Parathyroid adenoma (tissue), 2 donors: ENCODE measurements at regions not wholly inside any gene's neighbourhood (a gene's known extent, or its start where the extent isn't known, plus 50 kb on each side); places are given as distances from the start of the nearest gene placed in this dataset.

Experiments used
- H2AFZ ChIP-seq: fragments of 300-600 bp; sonication (generic); one replicate; pipeline ENCODE4 v1.7.0; 2017; ENCODE audit warnings: antibody characterized with exemption, mild to moderate bottlenecking
- H3K27ac ChIP-seq: fragments of 300-600 bp; sonication (generic); one replicate; pipeline ENCODE4 v1.7.0; 2017
- H3K27me3 ChIP-seq: fragments of 300-600 bp; sonication (generic); one replicate; pipeline ENCODE4 v1.7.0; 2017; ENCODE audit warnings: low read length; ENCODE audit not compliant: control insufficient read depth, insufficient read depth
- H3K36me3 ChIP-seq: fragments of 300-600 bp; sonication (generic); one replicate; pipeline ENCODE4 v1.7.0; 2017; ENCODE audit warnings: low read length; ENCODE audit not compliant: control insufficient read depth, insufficient read depth
- H3K4me1 ChIP-seq: fragments of 300-600 bp; sonication (generic); one replicate; pipeline ENCODE4 v1.7.0; 2017; ENCODE audit warnings: control low read depth
- H3K4me2 ChIP-seq: fragments of 300-600 bp; sonication (generic); one replicate; pipeline ENCODE4 v1.7.0; 2017; ENCODE audit warnings: low read length
- H3K4me3 ChIP-seq: fragments of 300-600 bp; sonication (generic); one replicate; pipeline ENCODE4 v1.7.0; 2017; ENCODE audit warnings: low read depth, low read length
- H3K79me2 ChIP-seq: fragments of 300-600 bp; sonication (generic); one replicate; pipeline ENCODE4 v1.7.0; 2017; ENCODE audit warnings: control low read depth
- H3K9ac ChIP-seq: fragments of 300-600 bp; sonication (generic); one replicate; pipeline ENCODE4 v1.7.0; 2017; ENCODE audit warnings: mild to moderate bottlenecking
- H3K9me3 ChIP-seq: fragments of 300-600 bp; sonication (generic); one replicate; pipeline ENCODE4 v1.7.0; 2017; ENCODE audit warnings: low read length; ENCODE audit not compliant: control insufficient read depth
- TF ChIP-seq, protein P1 (sequence below): fragments of 300-600 bp; sonication (generic); IDR thresholded peaks from one replicate; pipeline ENCODE4 v1.7.0; 2017; ENCODE audit warnings: antibody characterized with exemption, mild to moderate bottlenecking
- donor health status: primary hyperparathyroidism.

DNA sequence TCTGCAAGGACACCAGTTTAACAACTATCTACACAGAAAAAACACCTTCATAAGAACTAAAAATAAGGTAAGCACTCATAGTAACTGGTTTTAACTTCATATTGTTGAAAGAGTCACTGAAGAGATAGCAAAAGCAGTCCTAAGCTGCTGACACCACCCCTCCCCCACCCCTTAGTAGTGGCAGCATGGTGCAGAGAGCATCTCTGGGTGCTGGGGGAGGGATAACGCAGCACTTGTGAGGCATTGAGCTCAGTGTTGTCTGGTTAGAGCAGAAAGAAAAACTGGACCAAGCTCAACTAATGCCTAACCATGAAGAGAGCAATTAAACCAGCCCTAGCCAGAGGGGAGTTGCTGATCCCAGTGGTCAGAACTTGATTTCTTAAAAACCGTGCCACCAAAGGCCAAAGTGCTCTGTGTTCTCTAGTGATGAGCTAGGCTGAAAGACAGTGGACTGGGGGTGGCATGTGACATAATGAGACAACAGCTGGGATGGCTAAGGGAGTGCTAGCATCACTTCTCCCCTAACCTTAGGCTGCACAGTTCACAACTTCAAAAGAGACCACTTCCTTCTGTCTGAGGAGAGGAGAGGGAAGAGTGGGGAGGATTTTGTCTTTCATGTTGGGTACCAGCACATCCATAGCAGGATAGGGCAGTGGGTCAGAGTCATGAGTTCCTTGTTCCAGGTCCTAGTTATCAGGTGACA lies 669.3 kb downstream of the PDHA2 start:
- Histone ChIP-seq H2AFZ (no peak overlapping the region), H3K9ac (no peak overlapping the region), H3K4me3 (no peak overlapping the region), H3K9me3 (no peaks in the 10 kb centered on the region), H3K27me3 (no peaks in the 10 kb centered on the region), H3K4me2 (no peak overlapping the region), H3K36me3 (no peaks in the 10 kb centered on the region), H3K79me2 (no peaks in the 10 kb centered on the region), H3K27ac (no peak overlapping the region), H3K4me1 (no peaks in the 10 kb centered on the region)
- TF ChIP-seq, protein P1, sequence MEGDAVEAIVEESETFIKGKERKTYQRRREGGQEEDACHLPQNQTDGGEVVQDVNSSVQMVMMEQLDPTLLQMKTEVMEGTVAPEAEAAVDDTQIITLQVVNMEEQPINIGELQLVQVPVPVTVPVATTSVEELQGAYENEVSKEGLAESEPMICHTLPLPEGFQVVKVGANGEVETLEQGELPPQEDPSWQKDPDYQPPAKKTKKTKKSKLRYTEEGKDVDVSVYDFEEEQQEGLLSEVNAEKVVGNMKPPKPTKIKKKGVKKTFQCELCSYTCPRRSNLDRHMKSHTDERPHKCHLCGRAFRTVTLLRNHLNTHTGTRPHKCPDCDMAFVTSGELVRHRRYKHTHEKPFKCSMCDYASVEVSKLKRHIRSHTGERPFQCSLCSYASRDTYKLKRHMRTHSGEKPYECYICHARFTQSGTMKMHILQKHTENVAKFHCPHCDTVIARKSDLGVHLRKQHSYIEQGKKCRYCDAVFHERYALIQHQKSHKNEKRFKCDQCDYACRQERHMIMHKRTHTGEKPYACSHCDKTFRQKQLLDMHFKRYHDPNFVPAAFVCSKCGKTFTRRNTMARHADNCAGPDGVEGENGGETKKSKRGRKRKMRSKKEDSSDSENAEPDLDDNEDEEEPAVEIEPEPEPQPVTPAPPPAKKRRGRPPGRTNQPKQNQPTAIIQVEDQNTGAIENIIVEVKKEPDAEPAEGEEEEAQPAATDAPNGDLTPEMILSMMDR = no peak

GRCh38 chr4:96519291-96519690 lies 679.4 kb downstream of the PDHA2 start:
- no peaks in the 10 kb centered on the region for H3K27me3 ChIP-seq
- no peaks in the 10 kb centered on the region for H3K79me2 ChIP-seq
- no peaks in the 10 kb centered on the region for H3K4me1 ChIP-seq
- TF ChIP-seq, protein P1 = no peak
- H3K9me3 ChIP-seq = no peaks in the 10 kb centered on the region
- no peak overlapping the region for H3K4me3 ChIP-seq
- H2AFZ ChIP-seq = no peak overlapping the region
- H3K36me3 ChIP-seq = no peaks in the 10 kb centered on the region
- H3K9ac ChIP-seq = no peak overlapping the region
- H3K4me2 ChIP-seq = no peak overlapping the region
- no peak overlapping the region for H3K27ac ChIP-seq

- H3K4me2 ChIP-seq = no peak overlapping the region
- no peaks in the 10 kb centered on the region for H3K4me1 ChIP-seq
- H3K36me3 ChIP-seq = no peaks in the 10 kb centered on the region
- no peaks in the 10 kb centered on the region for H3K9me3 ChIP-seq
- H3K9ac ChIP-seq = no peak overlapping the region
- no peak overlapping the region for H3K27ac ChIP-seq
- no peaks in the 10 kb centered on the region for H3K27me3 ChIP-seq
- no peaks in the 10 kb centered on the region for H3K79me2 ChIP-seq
- H3K4me3 ChIP-seq = no peak overlapping the region
- H2AFZ ChIP-seq = no peak overlapping the region
- TF ChIP-seq, protein P1 = no peak
Measured at GRCh38 chr4:96521046-96521536, 681.2 kb downstream of the PDHA2 start.

DNA sequence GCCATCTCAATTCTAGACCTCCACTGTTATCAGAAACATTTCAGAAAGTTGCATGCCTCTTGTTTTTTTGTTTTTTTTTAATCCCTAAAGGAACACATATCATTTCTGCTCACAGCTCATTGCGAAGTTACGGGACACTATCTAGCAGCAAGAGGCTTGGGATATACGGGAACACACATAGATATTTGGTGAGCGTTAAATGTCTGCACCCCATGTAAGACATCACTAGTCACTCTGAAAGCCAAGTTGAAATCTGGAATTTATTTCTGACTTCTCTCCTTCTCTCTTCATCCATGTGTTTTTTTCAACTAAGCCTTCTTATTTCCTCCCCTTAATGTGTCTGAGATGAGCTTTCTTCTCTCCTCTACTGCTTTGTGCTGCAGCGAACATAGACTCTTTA lies 683.7 kb downstream of the PDHA2 start:
- H3K4me2 ChIP-seq = no peak overlapping the region

More for the DNA sequence above, 683.7 kb downstream of the PDHA2 start:
- TF ChIP-seq, protein P1 = no peak
- Histone ChIP-seq H3K9me3 (no peaks in the 10 kb centered on the region), H3K79me2 (no peaks in the 10 kb centered on the region), H3K27me3 (no peaks in the 10 kb centered on the region), H3K36me3 (no peaks in the 10 kb centered on the region), H3K4me1 (no peaks in the 10 kb centered on the region), H2AFZ (no peak overlapping the region), H3K27ac (no peak overlapping the region), H3K4me3 (no peak overlapping the region), H3K9ac (no peak overlapping the region)
